ENCODE measurements at regions not wholly inside any gene's neighbourhood (a gene's known extent, or its start where the extent isn't known, plus 50 kb on each side); places are given as distances from the start of the nearest gene placed in this dataset.
A peak's percentile ranks its signal among the peaks of the same experiment; 100 is the strongest.
"Not testable (repeated sequence)": the region's sequence is repeated elsewhere in the genome, so short reads cannot be mapped to it uniquely, and the experiment has no call there.

- no peak for DNase-seq (ENCODE audit: low read depth)
Measured at GRCh38 chr20:2203436-2203835, 92.4 kb upstream of the TGM3 start.

GRCh38 chr20:2204021-2204420, 91.8 kb upstream of the TGM3 start:
- DNase-seq (ENCODE audit: low read depth): no peak

- peak; percentile 27 for DNase-seq (ENCODE audit: low read depth)
Measured at GRCh38 chr20:2206957-2207769, 88.6 kb upstream of the TGM3 start.

- no peak for DNase-seq (ENCODE audit: low read depth)
Measured at GRCh38 chr20:2207770-2208097, 88.1 kb upstream of the TGM3 start.

GRCh38 chr20:2208897-2209296, 86.9 kb upstream of the TGM3 start:
- no peak for DNase-seq (ENCODE audit: low read depth)

GRCh38 chr20:2210646-2211552, 84.9 kb upstream of the TGM3 start:
- DNase-seq (ENCODE audit: low read depth): peak; percentile 73

- DNase-seq (ENCODE audit: low read depth): no peak
Measured at GRCh38 chr20:2212456-2213015, 83.3 kb upstream of the TGM3 start.

GRCh38 chr20:2213401-2213800, 82.4 kb upstream of the TGM3 start:
- no peak for DNase-seq (ENCODE audit: low read depth)

GRCh38 chr20:2217857-2218539, 77.8 kb upstream of the TGM3 start:
- DNase-seq (ENCODE audit: low read depth): no peak

GRCh38 chr20:2219481-2220006, 76.3 kb upstream of the TGM3 start:
- DNase-seq (ENCODE audit: low read depth): no peak

- no peak for DNase-seq (ENCODE audit: low read depth)
Measured at GRCh38 chr20:2220298-2220697, 75.5 kb upstream of the TGM3 start.

- no peak for DNase-seq (ENCODE audit: low read depth)
Measured at GRCh38 chr20:2221921-2222320, 73.9 kb upstream of the TGM3 start.

- DNase-seq (ENCODE audit: low read depth): no peak
Measured at GRCh38 chr20:2223558-2224367, 72.0 kb upstream of the TGM3 start.

GRCh38 chr20:2224368-2224639, 71.5 kb upstream of the TGM3 start:
- DNase-seq (ENCODE audit: low read depth): no peak

- DNase-seq (ENCODE audit: low read depth): not testable (repeated sequence)
Measured at GRCh38 chr20:2227285-2227684, 68.5 kb upstream of the TGM3 start.

GRCh38 chr20:2227861-2228260, 67.9 kb upstream of the TGM3 start:
- no peak for DNase-seq (ENCODE audit: low read depth)

- no peak for DNase-seq (ENCODE audit: low read depth)
Measured at GRCh38 chr20:2228926-2229325, 66.9 kb upstream of the TGM3 start.

GRCh38 chr20:2230726-2231488, 64.9 kb upstream of the TGM3 start:
- DNase-seq (ENCODE audit: low read depth): no peak

- DNase-seq (ENCODE audit: low read depth): no peak
Measured at GRCh38 chr20:2231701-2232100, 64.1 kb upstream of the TGM3 start.

GRCh38 chr20:2234598-2235191, 61.1 kb upstream of the TGM3 start:
- DNase-seq (ENCODE audit: low read depth): peak; percentile 62

Data from GM04504 (cell line).